Spinal cord (tissue), 9 donors: ENCODE measurements at regions not wholly inside any gene's neighbourhood (a gene's known extent, or its start where the extent isn't known, plus 50 kb on each side); places are given as distances from the start of the nearest gene placed in this dataset.

ENCODE experiments used
- DNase-seq, 6 donors: peaks; one replicate each; pipeline versions ENCODE4 v3.0.0 to v3.0.0-alpha.2; 2013 to 2015; ENCODE audit warnings: low spot score in 6 of 6, low read depth in 4 of 6
- H3K27ac ChIP-seq: one replicate; pipeline ENCODE4 v1.5.1; 2013; ENCODE audit warnings: low read depth, low read length, control low read depth
- H3K27me3 ChIP-seq: one replicate; pipeline ENCODE4 v1.6.1; 2013; ENCODE audit warnings: low read length; ENCODE audit not compliant: control insufficient read depth, insufficient read depth
- H3K36me3 ChIP-seq: one replicate; pipeline ENCODE4 v1.6.1; 2013; ENCODE audit warnings: low read length; ENCODE audit not compliant: control insufficient read depth, insufficient read depth
- H3K4me1 ChIP-seq: one replicate; pipeline ENCODE4 v1.6.1; 2013; ENCODE audit warnings: low read length; ENCODE audit not compliant: control insufficient read depth, insufficient read depth
- H3K4me3 ChIP-seq: one replicate; pipeline ENCODE4 v1.5.1; 2013; ENCODE audit warnings: low read depth, low read length, control low read depth
- H3K9me3 ChIP-seq: one replicate; pipeline ENCODE4 v1.6.1; 2013; ENCODE audit warnings: low read length; ENCODE audit not compliant: control insufficient read depth, insufficient read depth
- WGBS: methylation state at CpG from one replicate; pipeline ENCODE4 v1.1.5; 2013; ENCODE audit warnings: missing lambda C conversion rate; ENCODE audit not compliant: insufficient coverage; 5-methylcytosine and 5-hydroxymethylcytosine counted together
- donor health status: healthy.

- no peaks in the 10 kb centered on the region for H3K9me3 ChIP-seq
- no peaks in the 10 kb centered on the region for H3K27me3 ChIP-seq
- H3K36me3 ChIP-seq = no peaks in the 10 kb centered on the region
- WGBS = 20% methylated on average over 1 of the region's 1 CpG
- H3K4me1 ChIP-seq = peaks cover 3% of the 10 kb centered on the region
- H3K4me3 ChIP-seq = no peak overlapping the region
- peak in 1 of 6 donors; percentile 35 for DNase-seq
- no peak overlapping the region for H3K27ac ChIP-seq
Observed at GRCh38 chr1:81410351-81410750, 390.4 kb upstream of the ADGRL2 start.

GRCh38 chr1:81409780-81410274 lies 390.9 kb upstream of the ADGRL2 start:
- DNase-seq = peak in 1 of 6 donors; percentile 17
- WGBS = no CpG with 5 or more reads among the region's 3 CpGs
- Histone ChIP-seq H3K36me3 (no peaks in the 10 kb centered on the region), H3K4me3 (no peak overlapping the region), H3K4me1 (peaks cover 3% of the 10 kb centered on the region), H3K27me3 (no peaks in the 10 kb centered on the region), H3K9me3 (no peaks in the 10 kb centered on the region), H3K27ac (no peak overlapping the region)

GRCh38 chr1:81409262-81409661 lies 391.5 kb upstream of the ADGRL2 start:
- Histone ChIP-seq H3K27me3 (no peaks in the 10 kb centered on the region), H3K27ac (no peak overlapping the region), H3K9me3 (no peaks in the 10 kb centered on the region), H3K4me3 (no peak overlapping the region), H3K36me3 (no peaks in the 10 kb centered on the region), H3K4me1 (peaks cover under 1% of the 10 kb centered on the region)
- peak in 2 of 6 donors; percentile 28 to 41 for DNase-seq

- Histone ChIP-seq H3K36me3 (no peaks in the 10 kb centered on the region), H3K4me1 (no peaks in the 10 kb centered on the region), H3K27ac (no peak overlapping the region), H3K27me3 (no peaks in the 10 kb centered on the region), H3K9me3 (no peaks in the 10 kb centered on the region), H3K4me3 (no peak overlapping the region)
- no CpG with 5 or more reads among the region's 6 CpGs for WGBS
- no peak for DNase-seq
Observed at GRCh38 chr1:81408419-81408818, 392.3 kb upstream of the ADGRL2 start.

GRCh38 chr1:81407000-81407821 lies 393.5 kb upstream of the ADGRL2 start:
- Histone ChIP-seq H3K4me1 (no peaks in the 10 kb centered on the region), H3K27ac (peak overlapping the region; percentile 40), H3K9me3 (no peaks in the 10 kb centered on the region), H3K27me3 (no peaks in the 10 kb centered on the region), H3K36me3 (no peaks in the 10 kb centered on the region), H3K4me3 (no peak overlapping the region)
- WGBS = 60% methylated on average over 1 of the region's 5 CpGs
- DNase-seq = peak in 2 of 6 donors; percentile 45 to 46

- Histone ChIP-seq H3K36me3 (no peaks in the 10 kb centered on the region), H3K4me1 (no peaks in the 10 kb centered on the region), H3K4me3 (no peak overlapping the region), H3K9me3 (no peaks in the 10 kb centered on the region), H3K27me3 (no peaks in the 10 kb centered on the region), H3K27ac (peak overlapping the region; percentile 40)
- peak in 2 of 6 donors; percentile 17 to 21 for DNase-seq
- 77% methylated on average over 3 of the region's 8 CpGs for WGBS
Observed at GRCh38 chr1:81406292-81406999, 394.3 kb upstream of the ADGRL2 start.

- DNase-seq = no peak
- Histone ChIP-seq H3K27me3 (no peaks in the 10 kb centered on the region), H3K4me1 (no peaks in the 10 kb centered on the region), H3K36me3 (no peaks in the 10 kb centered on the region), H3K4me3 (no peak overlapping the region), H3K27ac (no peak overlapping the region), H3K9me3 (no peaks in the 10 kb centered on the region)
Observed at GRCh38 chr1:81398041-81398440, 402.7 kb upstream of the ADGRL2 start.

- Histone ChIP-seq H3K9me3 (no peaks in the 10 kb centered on the region), H3K4me3 (no peak overlapping the region), H3K27me3 (no peaks in the 10 kb centered on the region), H3K27ac (no peak overlapping the region), H3K36me3 (no peaks in the 10 kb centered on the region), H3K4me1 (no peaks in the 10 kb centered on the region)
- DNase-seq = no peak
Observed at GRCh38 chr1:81392526-81393226, 408.1 kb upstream of the ADGRL2 start.

GRCh38 chr1:81391125-81391828 lies 409.5 kb upstream of the ADGRL2 start:
- Histone ChIP-seq H3K4me1 (no peaks in the 10 kb centered on the region), H3K4me3 (no peak overlapping the region), H3K9me3 (no peaks in the 10 kb centered on the region), H3K27me3 (no peaks in the 10 kb centered on the region), H3K27ac (no peak overlapping the region), H3K36me3 (no peaks in the 10 kb centered on the region)
- 50% methylated on average over 1 of the region's 4 CpGs for WGBS
- DNase-seq = peak in 1 of 6 donors; percentile 52
